CD4-positive, alpha-beta T cell treated with Interferon gamma for 1 hour (primary cell): ENCODE measurements at regions not wholly inside any gene's neighbourhood (a gene's known extent, or its start where the extent isn't known, plus 50 kb on each side); places are given as distances from the start of the nearest gene placed in this dataset.

Source experiments
- DNase-seq: peaks from one replicate; pipeline ENCODE4 v3.0.0-alpha.2; 2020

GRCh38 chr5:166529200-166529599, 1762.2 kb upstream of the WWC1 start:
- no peak for DNase-seq

DNA sequence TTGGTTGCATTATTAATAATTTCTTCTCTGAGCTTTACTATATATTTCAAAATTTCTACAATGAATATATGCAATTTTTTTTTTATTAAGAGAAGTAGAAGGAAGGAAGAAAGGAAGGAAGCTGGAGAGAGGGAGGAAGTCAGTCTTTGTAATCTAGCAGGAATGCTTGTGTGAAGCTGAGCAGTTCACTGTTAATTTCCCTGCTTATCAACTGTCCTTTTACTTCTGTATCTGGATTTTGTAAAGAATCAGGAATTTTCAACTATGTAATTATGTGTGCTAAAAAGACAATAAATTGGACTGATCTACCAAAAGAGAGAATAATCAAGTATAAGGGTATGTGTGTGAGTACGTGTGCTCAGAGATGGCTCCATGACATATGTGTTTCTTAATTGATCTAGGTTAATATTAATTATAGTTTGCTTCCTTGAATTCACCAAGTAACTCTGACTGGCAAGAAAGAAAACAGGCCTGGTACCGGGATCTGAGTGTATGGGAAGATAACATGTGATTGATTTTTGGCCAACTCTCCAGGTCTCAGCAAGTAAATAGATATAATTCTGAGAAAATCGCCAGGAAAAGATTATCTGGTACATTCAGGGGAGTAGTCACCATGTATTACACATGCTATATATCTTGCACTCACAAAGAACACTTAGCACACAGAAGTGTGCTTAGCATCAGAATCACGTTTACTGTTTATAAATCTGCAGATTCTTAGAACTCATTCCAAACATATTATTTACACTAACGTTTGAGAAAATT, 1758.8 kb upstream of the WWC1 start:
- no peak for DNase-seq

GRCh38 chr5:166535641-166536040, 1755.8 kb upstream of the WWC1 start:
- no peak for DNase-seq

DNA sequence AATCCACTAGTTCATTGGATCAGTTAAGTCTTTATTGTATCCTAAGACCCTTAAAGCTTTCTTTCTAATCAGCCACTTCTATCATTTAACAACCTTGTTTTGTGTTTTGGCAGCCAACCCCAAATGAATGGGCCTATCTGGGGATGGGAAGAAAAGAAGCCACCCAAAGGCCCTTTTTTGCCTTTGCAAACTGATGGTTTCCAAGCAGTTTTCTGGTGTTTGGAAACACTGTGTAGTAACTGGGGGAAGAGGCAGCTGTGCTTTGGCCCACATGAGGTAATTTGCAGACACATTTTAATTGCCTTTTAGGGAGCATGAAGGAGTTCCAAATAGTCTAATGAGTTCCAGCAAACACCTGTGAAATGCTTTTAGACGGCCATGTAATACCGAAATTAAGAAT, 1751.3 kb upstream of the WWC1 start:
- no peak for DNase-seq

DNA sequence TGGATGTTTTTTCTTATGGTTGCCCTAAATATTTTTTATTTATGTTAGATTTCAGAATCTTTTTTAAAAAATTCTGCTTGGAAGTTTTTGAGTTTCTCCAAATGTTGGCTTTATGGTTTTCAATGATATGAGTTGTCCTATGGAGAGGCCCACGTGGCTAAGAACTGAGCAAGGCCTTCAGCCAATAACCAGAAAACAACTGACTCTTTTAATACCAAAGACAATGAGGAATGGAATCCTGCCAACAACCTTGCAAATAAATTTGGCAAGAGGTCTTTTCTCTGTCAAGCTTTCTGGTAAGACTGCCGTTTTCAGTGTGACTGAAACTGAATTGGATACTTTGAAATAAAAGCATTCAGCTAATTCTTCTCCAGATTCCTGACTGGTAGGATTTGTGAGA, 1740.1 kb upstream of the WWC1 start:
- DNase-seq, result no peak

GRCh38 chr5:166553778-166554177, 1737.7 kb upstream of the WWC1 start:
- no peak for DNase-seq

DNA sequence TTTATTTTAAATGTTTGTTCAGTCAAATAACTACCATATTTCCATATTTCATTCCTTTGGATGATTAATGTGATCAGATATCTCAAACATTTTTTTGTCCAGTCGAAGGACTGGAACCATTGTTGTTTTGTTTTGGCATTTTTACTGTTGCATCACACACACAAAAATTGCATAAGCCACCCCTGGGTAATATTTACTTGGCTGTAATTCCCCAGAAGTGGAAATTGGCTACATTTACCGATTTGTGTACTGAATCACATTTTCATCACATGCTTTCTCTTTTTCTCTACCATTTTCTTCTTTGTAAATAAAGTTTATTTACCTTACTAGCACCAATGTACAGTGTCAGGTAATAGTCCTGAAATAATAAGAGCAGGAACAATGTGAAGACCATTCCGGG, 1729.7 kb upstream of the WWC1 start:
- no peak for DNase-seq

- no peak for DNase-seq
Observed at GRCh38 chr5:166562246-166562645, 1729.2 kb upstream of the WWC1 start.

DNA sequence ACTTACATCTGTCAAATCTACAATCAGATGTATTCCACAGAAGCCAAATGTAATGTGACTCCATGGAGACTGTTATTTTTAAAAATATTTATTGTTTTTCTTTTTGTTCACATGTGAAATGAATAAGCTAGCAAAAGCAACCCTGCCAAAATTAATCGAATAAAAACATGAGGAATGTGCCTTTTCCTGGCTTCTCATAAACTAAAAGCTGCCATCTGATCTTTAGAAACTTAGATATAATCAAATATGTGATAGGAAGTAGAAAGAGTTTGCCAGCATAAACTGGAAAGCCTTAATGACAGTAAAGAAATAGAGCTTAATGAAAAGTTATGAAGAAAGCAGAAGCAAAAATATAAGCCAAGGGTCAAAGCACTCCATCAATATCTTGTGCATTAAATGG, 1724.7 kb upstream of the WWC1 start:
- DNase-seq, result no peak

- no peak for DNase-seq
Observed at GRCh38 chr5:166570865-166571264, 1720.6 kb upstream of the WWC1 start.

DNA sequence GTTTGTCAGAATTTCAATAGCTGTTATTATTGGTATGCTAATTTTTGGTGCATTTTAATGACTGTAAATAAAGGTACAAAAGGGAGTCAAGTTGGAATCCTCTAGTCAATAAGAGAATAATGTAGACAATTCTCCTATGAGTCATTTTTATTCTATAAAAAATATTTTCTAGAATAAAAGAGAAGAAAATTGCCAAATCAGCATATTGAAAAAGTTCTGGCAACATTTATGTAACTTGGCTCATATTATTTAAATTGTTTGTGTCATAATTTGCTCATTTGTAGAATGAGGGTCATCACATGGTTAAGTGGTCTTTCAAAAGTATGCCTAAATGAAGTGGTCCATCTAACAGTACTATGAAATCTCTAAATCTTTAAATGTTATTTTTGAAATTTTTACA, 1719.8 kb upstream of the WWC1 start:
- DNase-seq, result no peak

DNA sequence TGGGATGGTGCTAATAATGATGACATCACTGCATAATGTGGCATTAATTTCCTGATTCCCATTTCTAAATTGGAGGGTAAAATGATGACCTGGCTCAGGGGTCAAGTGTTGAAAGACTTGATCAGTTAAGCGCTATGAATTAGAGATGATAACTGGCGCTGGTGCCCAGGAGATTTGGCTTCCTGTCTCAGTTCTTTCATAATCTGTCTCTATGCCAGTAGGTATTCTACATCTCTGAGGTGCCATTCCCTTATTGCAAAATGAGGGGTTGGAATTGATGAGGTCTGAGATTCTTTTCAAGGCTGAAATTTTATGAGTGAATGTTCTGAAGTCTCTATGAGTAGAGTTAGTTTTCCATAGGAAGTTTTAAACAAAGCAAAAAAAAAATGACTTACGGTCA, 1715.1 kb upstream of the WWC1 start:
- DNase-seq, result no peak

- no peak for DNase-seq
Observed at GRCh38 chr5:166581826-166582225, 1709.6 kb upstream of the WWC1 start.

DNA sequence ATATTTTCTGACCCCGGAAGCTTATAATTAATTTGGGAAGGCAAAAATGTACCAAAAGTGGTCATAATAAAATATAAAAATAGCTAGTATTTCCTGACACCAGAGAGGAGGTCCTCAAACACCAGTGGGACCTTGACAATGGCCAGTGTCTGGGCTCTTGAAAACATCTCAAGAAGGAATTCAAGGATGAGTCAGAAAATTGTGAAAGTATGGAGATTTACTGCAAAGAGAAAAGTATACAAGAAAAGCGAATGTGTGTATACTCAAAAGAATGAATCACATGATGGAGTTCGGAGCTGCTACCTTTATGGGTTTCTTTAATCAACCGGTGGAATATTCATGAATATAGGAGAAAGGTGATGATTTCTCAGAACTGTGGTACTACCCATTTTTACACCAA, 1709.0 kb upstream of the WWC1 start:
- DNase-seq, result no peak

- no peak for DNase-seq
Observed at GRCh38 chr5:166594567-166594966, 1696.9 kb upstream of the WWC1 start.

DNA sequence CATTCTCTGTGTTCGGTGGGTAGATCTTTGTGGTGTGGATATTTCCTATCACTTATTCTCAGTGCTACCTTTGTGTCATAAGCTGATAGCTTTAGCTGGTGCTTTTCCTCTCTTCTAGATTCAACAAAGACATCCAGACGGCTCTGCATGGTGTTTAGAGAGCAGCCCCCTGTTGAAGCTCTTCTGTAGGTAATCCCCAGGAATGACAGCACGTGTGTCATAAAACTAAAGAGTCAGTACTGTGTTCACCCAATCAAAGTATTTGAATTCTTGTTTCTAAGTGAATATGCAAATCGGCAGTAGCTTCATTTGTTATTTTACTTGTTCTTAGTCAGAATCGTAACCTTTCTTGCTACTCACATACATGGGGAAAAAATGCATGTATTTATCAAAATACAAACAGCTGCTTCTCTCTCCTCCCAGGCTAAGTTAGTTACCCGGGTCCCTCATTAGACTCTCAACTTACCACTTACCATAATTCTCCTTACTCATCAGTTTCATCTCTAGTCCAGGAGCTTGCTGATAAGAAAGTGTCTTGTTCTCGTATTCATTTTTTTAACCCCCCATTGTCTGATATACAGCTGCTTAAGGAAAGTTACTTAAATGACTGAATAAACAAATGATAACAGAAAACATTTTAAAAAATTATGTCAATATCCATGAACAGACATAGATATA, 1696.0 kb upstream of the WWC1 start:
- DNase-seq, result no peak

- DNase-seq, result no peak
Observed at GRCh38 chr5:166596043-166596442, 1695.4 kb upstream of the WWC1 start.

DNA sequence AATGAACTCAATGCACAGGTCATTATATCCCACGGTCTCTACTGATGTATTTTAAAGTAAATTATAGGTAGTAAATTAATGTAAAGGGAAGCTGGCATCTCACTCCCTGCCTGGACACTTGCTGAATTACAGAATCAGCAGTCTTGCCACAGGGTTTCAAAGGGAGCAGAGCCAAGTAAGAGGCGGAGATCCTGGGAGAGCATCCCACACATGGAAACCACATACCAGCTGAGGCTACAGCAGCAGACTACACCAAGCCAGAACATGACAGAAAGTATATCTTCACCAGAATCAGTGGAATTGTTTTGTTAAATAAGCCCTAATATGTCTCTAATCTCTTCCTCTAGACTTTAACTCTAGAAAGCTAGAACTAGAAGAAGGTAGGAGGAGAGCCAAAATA, 1689.2 kb upstream of the WWC1 start:
- DNase-seq, result no peak

GRCh38 chr5:166617507-166617906, 1673.9 kb upstream of the WWC1 start:
- DNase-seq, result no peak

- DNase-seq, result no peak
Observed at GRCh38 chr5:166618526-166618925, 1672.9 kb upstream of the WWC1 start.

DNA sequence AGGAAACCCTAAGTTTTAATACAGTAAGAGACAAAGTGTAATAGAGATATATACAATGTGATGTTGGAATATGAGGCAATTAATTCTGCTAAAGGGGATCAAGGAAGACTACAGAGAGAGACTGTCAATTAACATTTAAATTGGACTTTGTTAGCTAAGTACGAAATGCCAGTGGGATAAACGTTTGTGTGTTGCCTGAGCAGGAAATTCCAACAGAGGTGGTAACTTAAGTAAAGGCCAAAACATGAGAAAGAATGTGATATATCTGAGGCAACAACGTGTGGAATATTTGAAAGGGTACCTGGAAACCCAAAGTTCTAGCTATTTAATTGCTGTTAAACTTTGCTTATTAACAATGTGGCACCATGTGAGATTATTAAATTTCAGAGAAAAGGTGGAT, 1666.9 kb upstream of the WWC1 start:
- no peak for DNase-seq

GRCh38 chr5:166625210-166625865, 1666.1 kb upstream of the WWC1 start:
- DNase-seq, result no peak

DNA sequence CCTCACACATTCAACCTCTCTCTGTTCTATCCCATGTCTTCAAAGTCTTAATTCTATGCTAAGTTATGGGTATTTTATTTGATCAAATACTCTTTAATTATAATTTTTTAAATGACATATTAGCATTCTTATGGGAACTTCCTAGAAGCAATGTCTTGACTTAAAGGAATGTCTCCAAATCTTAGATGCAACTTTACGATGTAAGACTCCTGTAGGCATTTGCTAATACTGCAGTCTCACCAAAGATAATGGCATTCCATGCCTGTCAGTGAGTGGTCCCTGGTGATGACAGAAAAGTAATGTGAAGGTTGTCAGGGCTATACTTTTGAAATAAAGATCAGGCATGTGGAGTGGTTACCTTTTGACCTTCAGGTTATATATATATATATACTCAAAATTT, 1654.2 kb upstream of the WWC1 start:
- DNase-seq, result no peak

GRCh38 chr5:166639151-166639550, 1652.3 kb upstream of the WWC1 start:
- DNase-seq, result no peak
